ENCODE measurements at regions not wholly inside any gene's neighbourhood (a gene's known extent, or its start where the extent isn't known, plus 50 kb on each side); places are given as distances from the start of the nearest gene placed in this dataset.

- FAIRE-seq (no peak), DNase-seq (ENCODE audit: low spot score) (no peak), ATAC-seq (no peak)
- intact Hi-C loops (cut with micrococcal nuclease; ENCODE audit: unreplicated experiment) (no loop called here), in situ Hi-C loops (cut with HindIII; ENCODE audit: extremely low pct_ligation_motif_present, low pct_unique_long_range_greater_than_20kb) (no loop called here)
- Histone ChIP-seq H3K4me2 (ENCODE audit: low read depth, low read length) (no peak overlapping the region), H3K79me2 (ENCODE audit: insufficient read depth, low read length) (no peaks in the 10 kb centered on the region), H2AFZ (ENCODE audit: low read length) (no peak overlapping the region), H3K27ac (ENCODE audit: extremely low read length, insufficient read depth, low read length) (no peak overlapping the region), H3K27me3 (ENCODE audit: control insufficient read depth in 1 of 2, insufficient read depth in 2 of 2, low read length in 2 of 2) (0 out of 5 replicates have a peak, but pooled peaks cover 0 to 4% of the 10 kb centered on the region in 2 experiments), H3K4me3 (replicated peaks in 1 of 3; ENCODE audit: insufficient read depth in 1 of 3, low read depth in 2 of 3, low read length in 3 of 3) (no peak overlapping the region), H4K20me1 (ENCODE audit: insufficient read depth, low read length) (no peaks in the 10 kb centered on the region), H3K9me3 (ENCODE audit: low read length) (no peaks in the 10 kb centered on the region), H3K9ac (ENCODE audit: insufficient read depth, low read depth, low read length) (no peak overlapping the region), H3K36me3 (replicated peaks in 1 of 2; ENCODE audit: control insufficient read depth in 1 of 2, insufficient read depth in 2 of 2, low read length in 2 of 2) (no peaks in the 10 kb centered on the region), H3K4me1 (ENCODE audit: insufficient read depth, low read length) (no peaks in the 10 kb centered on the region)
- 0% methylated on average over 1 of the region's 1 CpG for WGBS (ENCODE audit: low lambda C conversion rate)
- no peak for TF ChIP-seq ATF2 (CRISPR knock-in tag; IDR thresholded peaks at IDR 0.05)
- TF ChIP-seq CENPBD1 (CRISPR knock-in tag; IDR thresholded peaks at IDR 0.05; ENCODE audit: borderline replicate concordance, low read depth) = no peak
- no peak for TF ChIP-seq HNF4G (IDR thresholded peaks at IDR 0.05; ENCODE audit: borderline replicate concordance, low read depth, low read length)
- no peak for TF ChIP-seq HNF4G (CRISPR knock-in tag; IDR thresholded peaks at IDR 0.05; ENCODE audit: borderline replicate concordance, low read depth)
- TF ChIP-seq MIER2 (CRISPR knock-in tag; IDR thresholded peaks at IDR 0.05) = no peak
- TF ChIP-seq NFE2L1 (CRISPR knock-in tag; IDR thresholded peaks at IDR 0.05; ENCODE audit: borderline replicate concordance) = no peak
- TF ChIP-seq NFRKB (IDR thresholded peaks at IDR 0.05) = no peak
- TF ChIP-seq ETV6 (CRISPR knock-in tag; conservative IDR thresholded peaks at IDR 0.05) = no peak
- TF ChIP-seq PAX8 (CRISPR knock-in tag; IDR thresholded peaks at IDR 0.05; ENCODE audit: borderline replicate concordance) = no peak
- no peak for TF ChIP-seq AKNA (CRISPR knock-in tag; IDR thresholded peaks at IDR 0.05; ENCODE audit: borderline replicate concordance)
- TF ChIP-seq ZNF224 (CRISPR knock-in tag; IDR thresholded peaks at IDR 0.05) = no peak
- TF ChIP-seq SPEN (CRISPR knock-in tag; IDR thresholded peaks at IDR 0.05; ENCODE audit: low read depth) = no peak
- no peak for TF ChIP-seq ELF4 (CRISPR knock-in tag; IDR thresholded peaks at IDR 0.05; ENCODE audit: borderline replicate concordance)
- no peak for TF ChIP-seq ZNF207 (IDR thresholded peaks at IDR 0.05; ENCODE audit: borderline replicate concordance)
- no TSS peak for BruUV-seq (replicated peaks)
- POLR2A ChIA-PET = no interaction called here
- CTCF ChIA-PET (ENCODE audit: low intra/inter-chr PET ratio, low total read pairs) = no interaction called here
Measured at GRCh38 chr7:33854178-33854577, 51.2 kb upstream of the BMPER start.

All from HepG2 (cell line).